H4 (cell line): ENCODE measurements at regions not wholly inside any gene's neighbourhood (a gene's known extent, or its start where the extent isn't known, plus 50 kb on each side); places are given as distances from the start of the nearest gene placed in this dataset.
"Not testable (repeated sequence)": the region's sequence is repeated elsewhere in the genome, so short reads cannot be mapped to it uniquely, and the experiment has no call there.

Source experiments
- DNase-seq: peaks from one replicate; pipeline ENCODE4 v3.0.0-alpha.2; 2015; ENCODE audit warnings: low spot score

- DNase-seq = no peak
Measured at GRCh38 chr6:3920321-3920720, 71.1 kb downstream of the FAM50B start.

GRCh38 chr6:3921663-3922062 lies 72.5 kb downstream of the FAM50B start:
- DNase-seq = no peak

DNA sequence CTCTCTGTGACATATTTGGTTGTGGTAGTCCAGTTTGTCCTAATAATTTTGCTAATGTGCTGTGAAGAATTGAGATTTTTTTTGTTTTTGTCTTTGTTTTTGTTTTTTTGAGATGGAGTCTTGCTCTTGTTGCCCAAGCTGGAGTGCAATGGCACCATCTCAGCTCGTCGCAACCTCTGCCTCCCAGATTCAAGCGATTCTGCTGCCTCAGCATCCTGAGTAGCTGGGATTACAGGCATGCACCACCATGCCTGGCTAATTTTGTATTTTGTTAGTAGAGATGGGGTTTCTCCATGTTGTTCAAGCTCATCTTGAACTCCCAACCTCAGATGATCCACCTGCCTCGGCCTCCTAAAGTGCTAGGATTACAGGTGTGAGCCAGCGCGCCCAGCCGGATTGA lies 73.4 kb downstream of the FAM50B start:
- DNase-seq = not testable (repeated sequence)

DNA sequence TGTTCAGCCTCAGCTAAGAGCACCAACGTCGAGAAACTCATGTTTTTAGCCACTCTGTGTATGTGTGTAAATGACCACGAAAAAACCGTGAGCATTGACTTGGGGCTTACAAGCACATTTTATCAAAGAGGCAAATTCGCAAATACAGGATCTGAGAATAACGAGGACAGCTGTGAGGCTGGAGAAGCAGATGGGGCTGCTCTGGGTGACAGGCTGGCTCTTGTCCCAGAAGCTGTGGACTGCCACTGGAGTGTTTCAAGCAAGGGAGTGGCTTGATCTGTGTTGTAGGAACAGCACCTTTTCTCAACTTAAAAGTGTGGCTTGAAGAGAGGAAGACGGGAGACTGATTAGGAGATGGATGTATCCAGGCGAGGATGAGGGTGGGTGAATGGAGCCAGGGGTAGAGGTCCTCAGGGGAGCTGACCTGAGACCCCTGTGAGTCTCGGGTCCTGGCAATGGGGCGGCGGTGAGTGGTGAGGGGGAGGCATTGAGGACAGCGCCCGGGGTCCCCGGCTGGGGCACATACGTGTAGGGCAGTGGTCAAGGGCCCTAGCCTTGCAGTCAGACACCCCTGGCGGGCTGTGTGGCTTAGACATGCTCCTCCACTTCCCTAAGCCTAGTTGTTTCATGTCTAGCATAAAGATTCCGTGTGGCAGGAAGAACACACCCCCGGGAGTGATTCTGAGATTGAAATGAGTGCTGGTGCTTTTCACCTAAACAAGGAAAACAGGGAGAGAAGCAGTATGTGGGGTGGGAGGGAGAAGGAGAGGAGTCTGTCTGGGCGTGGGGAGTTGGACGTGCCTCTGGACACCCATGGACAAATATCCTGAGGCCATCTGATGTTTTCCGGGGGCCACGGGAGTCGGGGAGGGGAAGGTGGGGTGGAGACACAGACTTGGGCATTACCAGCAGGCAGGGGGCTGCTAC lies 76.3 kb downstream of the FAM50B start:
- DNase-seq = not testable (repeated sequence)

GRCh38 chr6:3926150-3926482 lies 76.9 kb downstream of the FAM50B start:
- DNase-seq = peak; percentile 50

DNA sequence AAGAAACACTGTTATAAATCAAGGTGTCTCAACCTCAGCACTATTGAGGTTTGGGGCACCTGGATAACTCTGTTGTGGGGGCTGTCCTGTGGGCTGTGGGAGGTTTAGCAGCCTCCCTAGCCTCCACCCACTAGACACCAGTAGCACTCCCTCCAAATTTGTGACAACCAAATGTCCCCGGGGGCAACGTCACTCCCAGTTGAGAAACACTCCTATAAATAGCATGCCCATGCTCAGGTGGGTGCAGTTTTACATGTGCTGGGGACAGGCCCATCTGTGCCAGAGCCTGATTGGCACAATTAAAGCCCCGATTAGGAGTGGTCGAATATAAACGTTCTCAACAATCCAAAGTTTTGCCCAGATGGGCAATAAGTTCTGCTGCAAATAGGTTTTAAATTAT lies 78.9 kb downstream of the FAM50B start:
- DNase-seq = no peak

DNA sequence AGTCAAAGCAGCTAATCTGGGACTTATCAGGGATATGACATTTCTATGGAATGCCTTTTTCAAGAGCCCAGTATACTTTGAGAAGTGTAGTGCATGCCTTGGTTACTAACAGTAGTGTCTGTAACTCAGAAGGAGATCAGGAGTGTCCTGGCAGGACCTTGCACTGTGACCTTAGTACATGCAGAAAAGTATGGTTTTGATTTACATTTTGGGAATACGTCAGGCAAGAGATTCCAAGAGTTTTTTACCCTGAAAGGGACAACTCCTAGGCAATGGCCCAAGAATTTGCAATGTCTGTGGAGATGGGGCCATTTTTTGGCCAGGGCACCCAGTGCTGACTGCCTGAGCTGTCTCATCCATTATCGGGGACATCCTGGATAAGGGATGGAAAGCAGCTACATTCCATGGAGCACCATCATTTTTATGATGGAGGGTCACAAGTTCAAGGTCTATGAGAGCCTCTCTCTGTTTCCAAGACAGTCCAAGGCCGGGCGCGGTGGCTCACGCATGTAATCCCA lies 80.2 kb downstream of the FAM50B start:
- no peak for DNase-seq

- no peak for DNase-seq
Measured at GRCh38 chr6:3937438-3937837, 88.3 kb downstream of the FAM50B start.

- no peak for DNase-seq
Measured at GRCh38 chr6:3938715-3939367, 89.7 kb downstream of the FAM50B start.

DNA sequence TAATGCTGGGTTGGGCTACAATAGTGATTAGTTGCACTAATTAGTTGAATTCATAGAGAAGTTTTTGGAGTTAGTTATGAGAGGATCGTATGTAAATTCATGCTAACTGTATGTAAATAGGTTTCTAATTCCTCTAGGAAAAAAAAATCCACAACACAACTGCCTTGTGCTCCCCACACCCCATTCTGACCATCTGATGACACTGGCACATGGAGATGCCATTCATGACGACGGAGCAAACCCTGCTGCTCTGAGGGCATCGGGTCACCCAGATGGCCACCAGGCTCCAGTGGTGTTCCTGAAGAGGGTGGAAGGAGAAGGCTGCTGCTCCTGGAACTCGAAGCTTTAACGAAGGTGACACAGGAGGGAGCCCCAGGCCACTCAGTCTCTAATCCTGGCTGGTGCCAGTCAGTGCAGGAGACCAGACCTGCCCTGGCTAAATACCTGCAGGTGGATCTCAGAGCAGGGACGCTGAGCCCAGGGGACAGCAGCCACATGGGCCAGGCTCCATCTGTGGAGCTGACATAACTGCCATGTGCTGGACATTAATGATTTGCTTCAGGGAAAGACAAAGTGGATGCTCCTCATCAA lies 90.3 kb downstream of the FAM50B start:
- DNase-seq = no peak

- no peak for DNase-seq
Measured at GRCh38 chr6:3939964-3940363, 90.8 kb downstream of the FAM50B start.

DNA sequence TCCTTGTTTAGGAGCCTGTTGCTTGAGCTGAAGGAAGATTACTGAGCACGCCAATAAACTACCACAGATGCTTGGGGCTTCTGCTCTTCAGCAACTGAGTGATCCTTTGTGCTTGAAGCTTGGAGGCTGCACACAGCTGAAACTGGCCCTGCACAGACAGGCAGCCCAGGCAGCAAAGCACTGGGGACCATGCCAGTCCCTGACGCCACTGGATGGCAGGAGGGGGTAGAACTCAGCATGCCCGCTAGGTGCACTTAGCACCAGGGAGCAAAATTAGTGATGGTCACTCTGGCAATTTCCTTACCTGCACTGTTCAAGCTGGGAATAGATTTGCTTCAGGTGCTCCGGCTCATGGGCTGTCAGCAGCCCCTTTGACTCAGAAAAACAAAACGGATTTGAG lies 91.5 kb downstream of the FAM50B start:
- no peak for DNase-seq

GRCh38 chr6:3943331-3943765 lies 94.2 kb downstream of the FAM50B start:
- DNase-seq = no peak

DNA sequence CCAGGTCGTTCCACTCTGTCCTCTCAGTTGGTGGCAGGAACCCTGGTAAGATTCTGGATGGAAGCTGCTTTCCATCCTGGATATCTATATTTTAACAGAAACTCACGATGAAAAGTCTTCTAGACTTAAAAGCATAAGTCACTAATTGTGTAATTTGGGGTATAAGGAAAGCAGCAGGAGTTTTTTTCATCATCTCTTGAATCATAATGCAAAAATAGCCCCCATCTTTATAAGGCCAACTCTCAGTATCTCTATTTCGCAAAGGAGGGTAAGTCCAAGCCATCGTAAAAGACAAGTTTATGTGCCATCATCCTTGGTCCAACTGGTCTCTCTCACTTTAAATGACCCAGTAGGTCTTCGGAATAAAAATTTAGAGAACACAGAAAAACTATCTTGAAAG lies 95.1 kb downstream of the FAM50B start:
- DNase-seq = no peak

- no peak for DNase-seq
Measured at GRCh38 chr6:3946778-3947177, 97.6 kb downstream of the FAM50B start.

GRCh38 chr6:3948866-3949265 lies 99.7 kb downstream of the FAM50B start:
- no peak for DNase-seq

DNA sequence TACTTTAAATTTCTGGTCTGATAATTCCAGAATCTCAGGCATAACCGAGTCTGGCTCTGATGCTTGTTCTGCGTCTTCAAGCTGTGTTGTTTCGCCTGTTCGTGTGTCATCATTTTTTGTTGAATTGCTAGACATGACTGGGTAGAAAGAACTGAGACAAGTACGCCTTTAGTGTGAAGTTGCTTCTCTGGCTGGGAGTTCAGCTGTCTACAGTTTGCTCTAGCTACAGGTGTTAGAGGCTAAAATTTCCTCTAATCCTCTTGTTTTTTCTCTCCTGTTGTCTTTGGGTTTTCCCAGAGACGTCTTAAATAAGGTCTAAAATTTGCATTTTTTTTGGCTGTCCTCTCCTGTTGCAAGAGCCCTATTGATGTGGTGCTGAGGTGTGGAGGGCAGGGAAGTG lies 100.3 kb downstream of the FAM50B start:
- no peak for DNase-seq

- DNase-seq = no peak
Measured at GRCh38 chr6:3956054-3956453, 106.9 kb downstream of the FAM50B start.

DNA sequence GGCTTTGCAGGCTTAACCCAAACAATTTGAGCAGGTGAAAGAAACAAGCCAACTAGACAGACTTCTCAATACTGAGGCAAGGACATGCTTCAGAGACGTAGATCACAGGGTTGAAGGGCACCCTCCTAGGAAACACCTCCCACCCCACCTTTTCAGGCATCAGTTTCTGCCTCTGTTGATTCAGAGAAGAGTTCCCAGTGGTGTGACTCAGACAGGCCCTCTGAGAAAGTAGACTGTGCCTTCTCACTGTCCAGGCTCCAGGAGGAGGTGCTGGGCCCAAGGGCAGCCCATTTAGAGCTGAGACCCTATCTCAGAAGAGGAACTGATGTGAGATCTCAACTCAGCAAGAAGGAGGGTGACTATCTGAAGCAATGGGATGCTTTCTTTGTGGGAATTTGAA lies 108.1 kb downstream of the FAM50B start:
- DNase-seq = no peak

DNA sequence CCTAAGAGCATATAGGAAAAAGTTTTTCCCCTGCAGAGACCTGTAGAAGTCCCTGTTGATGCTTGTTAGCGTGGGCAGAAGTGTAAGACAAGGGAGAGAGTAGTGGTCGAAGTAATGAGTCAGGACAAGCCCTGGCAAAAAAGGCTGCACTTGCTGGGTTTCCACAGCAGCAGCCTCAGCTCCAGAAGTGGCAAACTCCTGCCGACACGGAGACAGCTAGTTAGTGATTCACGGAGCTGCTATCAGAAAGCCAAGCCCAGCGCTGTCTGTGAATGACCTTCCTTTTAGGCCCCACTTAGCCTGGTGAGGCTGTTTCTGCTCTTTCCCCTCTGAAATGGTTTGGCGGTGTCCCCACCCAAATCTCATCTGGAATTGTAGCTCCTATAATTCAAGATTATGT lies 109.1 kb downstream of the FAM50B start:
- no peak for DNase-seq

DNA sequence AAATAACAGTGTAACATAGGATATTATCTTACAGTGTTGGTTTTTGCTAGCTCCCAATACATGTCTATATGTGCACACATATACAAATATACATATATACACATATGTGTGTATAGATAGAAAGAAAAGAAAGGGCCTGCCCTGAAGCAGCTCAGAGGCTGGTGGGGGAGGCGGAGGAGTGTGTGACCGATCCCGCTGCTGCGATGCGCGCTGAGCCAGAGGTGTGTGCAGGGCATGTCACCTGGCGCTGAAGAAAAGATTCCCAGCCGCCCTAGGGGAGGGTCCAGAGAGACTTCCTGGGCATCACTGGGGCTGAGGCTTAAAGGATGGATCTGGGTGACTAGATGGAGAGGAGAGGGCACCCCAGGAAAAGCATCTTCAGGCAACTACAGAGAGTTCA lies 110.2 kb downstream of the FAM50B start:
- DNase-seq = no peak

DNA sequence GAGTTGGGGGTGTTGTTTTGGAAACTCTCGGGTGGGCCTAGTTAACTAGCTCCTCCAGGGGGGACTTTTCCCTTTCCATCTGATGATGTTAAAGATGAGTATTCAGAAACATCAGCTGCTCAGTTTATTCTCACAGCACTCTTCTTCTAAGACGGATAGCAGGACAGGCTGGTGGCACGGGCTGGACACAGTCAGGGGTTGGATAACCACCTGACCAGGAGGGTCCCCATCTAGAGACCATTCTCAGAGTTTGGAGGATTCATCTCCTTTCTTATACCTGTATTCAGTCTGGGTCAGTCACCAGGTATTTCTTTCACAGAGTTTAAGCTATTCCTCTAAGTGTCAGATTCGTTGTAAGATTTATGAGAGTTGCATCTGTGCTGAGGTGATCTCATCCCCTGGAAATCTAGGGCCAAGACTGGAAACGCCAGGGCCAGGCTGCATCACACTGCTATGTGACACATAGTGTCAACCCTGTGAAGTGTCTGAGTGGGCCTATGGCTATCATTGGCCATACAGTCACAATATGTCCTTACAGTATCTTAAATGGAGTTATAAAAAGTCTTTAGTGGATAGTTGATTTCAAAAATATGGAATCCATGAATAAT lies 111.7 kb downstream of the FAM50B start:
- no peak for DNase-seq
